ENCODE measurements at regions not wholly inside any gene's neighbourhood (a gene's known extent, or its start where the extent isn't known, plus 50 kb on each side); places are given as distances from the start of the nearest gene placed in this dataset.
"Not testable (repeated sequence)": the region's sequence is repeated elsewhere in the genome, so short reads cannot be mapped to it uniquely, and the experiment has no call there.

- no peak for TF ChIP-seq CTCF (IDR thresholded peaks at IDR 0.05; ENCODE audit: insufficient read depth, low read length, poor library complexity, severe bottlenecking)
- DNase-seq (ENCODE audit: low read depth), result no peak
- no peaks in the 10 kb centered on the region for H3K27me3 ChIP-seq (ENCODE audit: control insufficient read depth, insufficient read depth, low read length)
- H3K4me3 ChIP-seq (ENCODE audit: low read depth, low read length), result no peak overlapping the region
- no peaks in the 10 kb centered on the region for H3K36me3 ChIP-seq (ENCODE audit: control insufficient read depth, insufficient read depth, low read length)
These were observed 97.6 kb upstream of the GRIN3A start for GRCh38 chr9:101836021-101836420.

GRCh38 chr9:101832486-101832885 is 94.0 kb upstream of the GRIN3A start:
- no peak for TF ChIP-seq CTCF (IDR thresholded peaks at IDR 0.05; ENCODE audit: insufficient read depth, low read length, poor library complexity, severe bottlenecking)
- DNase-seq (ENCODE audit: low read depth), result no peak

GRCh38 chr9:101821450-101821849 is 83.0 kb upstream of the GRIN3A start:
- not testable (repeated sequence) for H3K4me3 ChIP-seq (ENCODE audit: low read depth, low read length); DNase-seq (ENCODE audit: low read depth); H3K27me3 ChIP-seq (ENCODE audit: control insufficient read depth, insufficient read depth, low read length); H3K36me3 ChIP-seq (ENCODE audit: control insufficient read depth, insufficient read depth, low read length)

More at GRCh38 chr9:101832486-101832885, 94.0 kb upstream of the GRIN3A start:
- Histone ChIP-seq H3K27me3 (ENCODE audit: control insufficient read depth, insufficient read depth, low read length) (no peaks in the 10 kb centered on the region), H3K36me3 (ENCODE audit: control insufficient read depth, insufficient read depth, low read length) (no peaks in the 10 kb centered on the region), H3K4me3 (ENCODE audit: low read depth, low read length) (no peak overlapping the region)

- not testable (repeated sequence) for H3K27me3 ChIP-seq (ENCODE audit: control insufficient read depth, insufficient read depth, low read length); DNase-seq (ENCODE audit: low read depth); H3K36me3 ChIP-seq (ENCODE audit: control insufficient read depth, insufficient read depth, low read length); H3K4me3 ChIP-seq (ENCODE audit: low read depth, low read length)
These were observed 82.5 kb upstream of the GRIN3A start for GRCh38 chr9:101820983-101821382.

GRCh38 chr9:101814064-101814463 is 75.6 kb upstream of the GRIN3A start:
- DNase-seq (ENCODE audit: low read depth), result no peak
- no peak overlapping the region for H3K4me3 ChIP-seq (ENCODE audit: low read depth, low read length)
- TF ChIP-seq CTCF (IDR thresholded peaks at IDR 0.05; ENCODE audit: insufficient read depth, low read length, poor library complexity, severe bottlenecking), result no peak
- no peaks in the 10 kb centered on the region for H3K36me3 ChIP-seq (ENCODE audit: control insufficient read depth, insufficient read depth, low read length)
- no peaks in the 10 kb centered on the region for H3K27me3 ChIP-seq (ENCODE audit: control insufficient read depth, insufficient read depth, low read length)

- DNase-seq (ENCODE audit: low read depth); H3K36me3 ChIP-seq (ENCODE audit: control insufficient read depth, insufficient read depth, low read length); H3K4me3 ChIP-seq (ENCODE audit: low read depth, low read length); H3K27me3 ChIP-seq (ENCODE audit: control insufficient read depth, insufficient read depth, low read length): not testable (repeated sequence)
These were observed 69.4 kb upstream of the GRIN3A start for GRCh38 chr9:101807879-101808278.

- no peaks in the 10 kb centered on the region for H3K27me3 ChIP-seq (ENCODE audit: control insufficient read depth, insufficient read depth, low read length)
- H3K4me3 ChIP-seq (ENCODE audit: low read depth, low read length), result no peak overlapping the region
- no peaks in the 10 kb centered on the region for H3K36me3 ChIP-seq (ENCODE audit: control insufficient read depth, insufficient read depth, low read length)
- no peak for TF ChIP-seq CTCF (IDR thresholded peaks at IDR 0.05; ENCODE audit: insufficient read depth, low read length, poor library complexity, severe bottlenecking)
- no peak for DNase-seq (ENCODE audit: low read depth)
These were observed 57.6 kb upstream of the GRIN3A start for GRCh38 chr9:101796044-101796443.

Data from kidney epithelial cell (primary cell).